Choroid plexus epithelial cell (primary cell): ENCODE measurements at regions not wholly inside any gene's neighbourhood (a gene's known extent, or its start where the extent isn't known, plus 50 kb on each side); places are given as distances from the start of the nearest gene placed in this dataset.

Experiments
- DNase-seq: peaks from one replicate; pipeline ENCODE4 v3.0.0-alpha.2; 2010; ENCODE audit warnings: low read depth
- H3K4me3 ChIP-seq: 2 replicates; pipeline ENCODE4 v1.5.1; 2011; ENCODE audit warnings: low read depth, mild to moderate bottlenecking, control low read depth, low read length, moderate library complexity
- CTCF ChIP-seq: conservative IDR thresholded peaks from 2 replicates; pipeline ENCODE4 v1.5.1; 2011; ENCODE audit warnings: low read depth, mild to moderate bottlenecking, control low read depth, inconsistent platforms, low read length, moderate library complexity

DNA sequence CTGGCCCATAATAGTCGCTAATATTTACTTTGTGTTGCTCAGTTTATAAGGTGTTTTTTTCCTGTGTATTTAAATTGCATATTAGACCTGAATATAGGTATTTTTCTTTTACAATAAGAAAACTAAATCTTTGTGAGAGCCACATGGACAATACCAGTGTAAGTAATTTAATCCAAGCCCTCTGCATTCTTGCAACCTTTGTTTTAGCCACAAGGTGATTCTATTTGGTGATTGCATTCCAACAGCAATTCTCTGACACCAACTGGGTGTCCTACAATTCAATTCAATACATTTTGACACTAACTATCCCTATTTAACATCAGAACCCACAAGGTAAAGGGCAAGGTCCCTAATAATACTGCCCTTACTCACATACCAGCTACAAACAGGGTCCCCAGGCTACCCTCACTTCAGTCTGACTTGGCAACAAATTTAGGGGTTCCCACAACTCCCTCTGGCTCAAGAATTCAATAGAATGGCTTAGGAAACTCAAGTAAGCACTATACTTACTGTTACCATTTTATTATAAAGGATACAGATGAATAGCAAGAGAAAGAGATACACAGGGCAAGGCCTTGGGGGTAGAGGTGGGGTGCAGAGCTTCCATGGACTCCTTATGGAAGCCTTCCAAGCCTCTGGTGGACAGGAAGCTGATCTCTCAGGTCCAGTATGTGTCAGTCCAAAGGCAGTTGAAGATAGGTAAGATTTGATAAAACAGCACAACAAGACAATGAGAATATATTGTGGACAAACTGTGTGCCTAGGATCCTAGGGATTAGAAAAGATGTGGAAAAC is 169.3 kb downstream of the CD83 start:
- no peak for TF ChIP-seq CTCF
- no peak for DNase-seq
- no peak overlapping the region for H3K4me3 ChIP-seq

GRCh38 chr6:14287707-14288106 is 170.1 kb downstream of the CD83 start:
- no peak overlapping the region for H3K4me3 ChIP-seq
- TF ChIP-seq CTCF, result no peak

DNA sequence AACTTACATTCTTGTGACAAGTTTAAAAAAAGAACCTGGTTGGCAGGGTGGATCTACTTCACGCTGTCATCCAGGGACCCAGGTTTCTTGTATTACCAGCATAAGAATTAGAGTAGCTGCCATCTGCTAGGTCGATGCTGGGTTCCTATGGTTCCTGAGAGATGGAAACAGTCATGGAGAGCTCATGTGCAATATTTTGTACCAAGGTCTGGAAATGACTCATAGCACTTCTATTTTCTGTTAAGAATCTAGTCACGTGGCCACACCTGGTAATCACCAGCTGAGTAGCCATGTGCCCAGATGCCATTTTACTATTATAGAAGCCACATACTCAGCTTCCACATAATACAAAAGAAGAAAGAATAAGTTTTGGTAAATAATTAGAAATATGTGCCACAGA is 171.3 kb downstream of the CD83 start:
- no peak overlapping the region for H3K4me3 ChIP-seq
- no peak for DNase-seq
- TF ChIP-seq CTCF, result no peak

More at GRCh38 chr6:14287707-14288106, 170.1 kb downstream of the CD83 start:
- DNase-seq, result no peak

- no peak for TF ChIP-seq CTCF
- no peak overlapping the region for H3K4me3 ChIP-seq
- DNase-seq, result no peak
These were observed 172.6 kb downstream of the CD83 start for GRCh38 chr6:14290041-14290771.

DNA sequence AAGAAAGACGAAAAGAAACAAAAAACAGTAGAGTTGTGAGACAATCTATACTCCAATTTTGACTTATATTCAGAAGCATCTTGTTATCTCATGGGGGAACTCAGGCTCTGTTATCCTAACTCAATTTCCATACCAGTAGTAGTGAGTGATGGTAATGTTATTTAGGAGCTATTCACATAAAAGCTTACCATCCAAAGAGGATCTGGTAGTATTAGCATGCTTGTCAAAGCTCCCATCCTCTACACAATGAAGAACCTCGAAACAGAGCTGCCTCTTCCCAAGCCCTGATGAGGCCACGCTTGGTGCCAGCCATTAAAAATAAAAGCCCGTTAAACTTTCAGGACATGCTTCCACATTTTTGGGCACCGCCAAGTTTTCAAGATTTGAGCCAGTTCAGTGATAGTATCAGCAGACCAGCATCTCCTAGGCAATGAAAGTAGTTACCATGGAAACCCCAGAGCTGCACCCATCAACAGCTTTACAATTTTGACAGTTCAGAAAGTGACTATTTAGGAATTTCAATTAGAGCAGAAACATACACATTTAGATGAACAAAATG is 173.3 kb downstream of the CD83 start:
- no peak for TF ChIP-seq CTCF
- DNase-seq, result no peak
- H3K4me3 ChIP-seq, result no peak overlapping the region

GRCh38 chr6:14291331-14291730 is 173.8 kb downstream of the CD83 start:
- no peak for TF ChIP-seq CTCF
- DNase-seq, result no peak
- H3K4me3 ChIP-seq, result no peak overlapping the region
